Vagina (tissue), 2 donors: ENCODE measurements at regions not wholly inside any gene's neighbourhood (a gene's known extent, or its start where the extent isn't known, plus 50 kb on each side); places are given as distances from the start of the nearest gene placed in this dataset.

Source experiments
- CTCF ChIP-seq, 3 experiments: fragments of 450-650 bp in 2 of 3; fragments of 200-600 bp in 1 of 3; sonication (generic) in 1 of 3; IDR thresholded peaks; one replicate each; pipeline ENCODE4 v1.5.1; 2017 to 2019; ENCODE audit warnings: antibody characterized with exemption in 3 of 3, mild to moderate bottlenecking in 2 of 3, moderate library complexity in 2 of 3
- POLR2A ChIP-seq, 2 donors: fragments of 450-650 bp; IDR thresholded peaks; one replicate each; pipeline ENCODE4 v1.6.1; 2017; ENCODE audit warnings: antibody characterized with exemption in 2 of 2, mild to moderate bottlenecking in 2 of 2, moderate library complexity in 2 of 2

- TF ChIP-seq CTCF (IDR thresholded peaks at IDR 0.05) (no peak), POLR2A (IDR thresholded peaks at IDR 0.05) (no peak)
Measured at GRCh38 chr3:89584398-89584797, 477.0 kb downstream of the EPHA3 start.
